Gastroesophageal sphincter (tissue), 4 donors: ENCODE measurements at regions not wholly inside any gene's neighbourhood (a gene's known extent, or its start where the extent isn't known, plus 50 kb on each side); places are given as distances from the start of the nearest gene placed in this dataset.
"Not testable (repeated sequence)": the region's sequence is repeated elsewhere in the genome, so short reads cannot be mapped to it uniquely, and the experiment has no call there.

Experiments used
- ATAC-seq: fragments of 150-250 bp; one replicate; pipeline ENCODE4 v1.9.1; 2016; ENCODE audit warnings: mild to moderate bottlenecking, moderate library complexity
- H3K27ac ChIP-seq, 4 donors: fragments of 200-600 bp; sonication (generic) in 3 of 4; 1 replicate in 3 of 4; 2 replicates in 1 of 4; pipeline ENCODE4 v1.5.1; 2016 to 2019
- H3K27me3 ChIP-seq: fragments of 200-600 bp; sonication (generic); one replicate; pipeline ENCODE4 v1.5.1; 2019
- H3K36me3 ChIP-seq, 2 donors: fragments of 200-600 bp; sonication (generic); one replicate each; pipeline ENCODE4 v1.5.1; 2019; ENCODE audit warnings: control low read depth in 1 of 2
- H3K4me1 ChIP-seq, 3 donors: fragments of 200-600 bp; sonication (generic); 1 replicate in 2 of 3; 2 replicates in 1 of 3; pipeline ENCODE4 v1.5.1; 2016 to 2019; ENCODE audit warnings: control low read depth in 2 of 3
- H3K4me3 ChIP-seq, 2 donors: fragments of 200-600 bp; sonication (generic); one replicate each; pipeline ENCODE4 v1.5.1; 2019; ENCODE audit warnings: mild to moderate bottlenecking in 1 of 2, moderate library complexity in 1 of 2
- H3K9me3 ChIP-seq, 3 donors: fragments of 200-600 bp; sonication (generic); one replicate each; pipeline ENCODE4 v1.5.1; 2017 to 2019; ENCODE audit warnings: control low read depth in 2 of 3
- CTCF ChIP-seq, 4 experiments: fragments of 200-600 bp in 2 of 4; fragments of 450-650 bp in 2 of 4; sonication (generic) in 1 of 4; IDR thresholded peaks; one replicate each; pipeline ENCODE4 v1.5.1; 2017 to 2019; ENCODE audit warnings: antibody characterized with exemption in 4 of 4, mild to moderate bottlenecking in 2 of 4, moderate library complexity in 2 of 4
- EP300 ChIP-seq: sonication (generic); formaldehyde crosslinking; IDR thresholded peaks from one replicate; pipeline ENCODE4 v1.6.1; 2017; ENCODE audit warnings: antibody characterized with exemption, mild to moderate bottlenecking
- POLR2A ChIP-seq, 2 donors: fragments of 450-650 bp; IDR thresholded peaks; one replicate each; pipeline ENCODE4 v1.6.1; 2017; ENCODE audit warnings: antibody characterized with exemption in 2 of 2, mild to moderate bottlenecking in 2 of 2, moderate library complexity in 1 of 2
- POLR2AphosphoS5 ChIP-seq: sonication (generic); formaldehyde crosslinking; IDR thresholded peaks from one replicate; pipeline ENCODE4 v1.6.1; 2017; ENCODE audit warnings: antibody characterized with exemption
- WGBS, 2 donors: methylation state at CpG; one replicate each; pipeline ENCODE4 v1.1.5; 2018; ENCODE audit warnings: low coverage in 1 of 2; 5-methylcytosine and 5-hydroxymethylcytosine counted together

GRCh38 chr11:39651857-39652461 lies 1807.5 kb downstream of the LRRC4C start:
- Histone ChIP-seq H3K27me3 (no peaks in the 10 kb centered on the region), H3K36me3 (no peaks in the 10 kb centered on the region), H3K9me3 (peaks cover 0 to 4% (median 0%) of the 10 kb centered on the region in 3 donors), H3K4me3 (no peak overlapping the region), H3K27ac (no peak overlapping the region), H3K4me1 (no peaks in the 10 kb centered on the region)
- ATAC-seq: no peak
- TF ChIP-seq EP300 (no peak), POLR2AphosphoS5 (no peak), POLR2A (IDR thresholded peaks at IDR 0.05) (no peak), CTCF (IDR thresholded peaks at IDR 0.05) (no peak)
- WGBS, 2 donors: 80 to 84% methylated on average over 2 to 11 of the region's 24 CpGs

- Histone ChIP-seq H3K9me3 (no peaks in the 10 kb centered on the region), H3K27me3 (no peaks in the 10 kb centered on the region), H3K36me3 (no peaks in the 10 kb centered on the region), H3K4me1 (no peaks in the 10 kb centered on the region), H3K4me3 (no peak overlapping the region), H3K27ac (no peak overlapping the region)
- WGBS, 2 donors: 12 to 37% methylated on average over 3 to 4 of the region's 4 CpGs
- ATAC-seq: no peak
- TF ChIP-seq POLR2A (IDR thresholded peaks at IDR 0.05) (no peak), POLR2AphosphoS5 (no peak), CTCF (IDR thresholded peaks at IDR 0.05) (no peak), EP300 (no peak)
These were observed 1817.7 kb downstream of the LRRC4C start for GRCh38 chr11:39641751-39642150.

- no peaks in the 10 kb centered on the region for H3K9me3 ChIP-seq
- WGBS, 2 donors: 70 to 88% methylated on average over 2 of the region's 2 CpGs
- H3K4me1 ChIP-seq: no peaks in the 10 kb centered on the region
- no peak overlapping the region for H3K27ac ChIP-seq
- TF ChIP-seq POLR2A (IDR thresholded peaks at IDR 0.05): no peak
- no peak for TF ChIP-seq EP300
- TF ChIP-seq CTCF (IDR thresholded peaks at IDR 0.05): no peak
- no peak for TF ChIP-seq POLR2AphosphoS5
- H3K4me3 ChIP-seq: no peak overlapping the region
- no peak for ATAC-seq
- H3K27me3 ChIP-seq: no peaks in the 10 kb centered on the region
- no peaks in the 10 kb centered on the region for H3K36me3 ChIP-seq
These were observed 1829.1 kb downstream of the LRRC4C start for GRCh38 chr11:39630365-39630764.

- H3K4me1 ChIP-seq: no peaks in the 10 kb centered on the region
- H3K4me3 ChIP-seq: no peak overlapping the region
- TF ChIP-seq CTCF (IDR thresholded peaks at IDR 0.05) (no peak), POLR2A (IDR thresholded peaks at IDR 0.05) (no peak), POLR2AphosphoS5 (no peak), EP300 (no peak)
- 74% methylated on average over 2 of the region's 2 CpGs for WGBS, 2 donors
- no peak overlapping the region for H3K27ac ChIP-seq
- H3K36me3 ChIP-seq: no peaks in the 10 kb centered on the region
- no peaks in the 10 kb centered on the region for H3K9me3 ChIP-seq
- H3K27me3 ChIP-seq: no peaks in the 10 kb centered on the region
- ATAC-seq: no peak
These were observed 1831.1 kb downstream of the LRRC4C start for GRCh38 chr11:39628311-39628710.

GRCh38 chr11:39620309-39620708 lies 1839.1 kb downstream of the LRRC4C start:
- not testable (repeated sequence) for H3K27ac ChIP-seq, H3K4me3 ChIP-seq, H3K9me3 ChIP-seq, ATAC-seq, H3K36me3 ChIP-seq, H3K4me1 ChIP-seq, H3K27me3 ChIP-seq
- 67 to 94% methylated on average over 1 of the region's 3 CpGs for WGBS, 2 donors
